SIG-M5 (cell line): ENCODE measurements at regions not wholly inside any gene's neighbourhood (a gene's known extent, or its start where the extent isn't known, plus 50 kb on each side); places are given as distances from the start of the nearest gene placed in this dataset.

ENCODE experiments used
- DNase-seq: peaks from one replicate; lab custom pipeline; 2025; lab: John Stamatoyannopoulos, UW

- DNase-seq: no peak
Measured at GRCh38 chr14:81837304-81837703, 303.7 kb upstream of the SEL1L start.

GRCh38 chr14:81839056-81839455, 305.4 kb upstream of the SEL1L start:
- no peak for DNase-seq

- no peak for DNase-seq
Measured at GRCh38 chr14:81841346-81841745, 307.7 kb upstream of the SEL1L start.

GRCh38 chr14:81849714-81850113, 316.1 kb upstream of the SEL1L start:
- DNase-seq: no peak

GRCh38 chr14:81855007-81855406, 321.4 kb upstream of the SEL1L start:
- no peak for DNase-seq

- DNase-seq: no peak
Measured at GRCh38 chr14:81859046-81859445, 325.4 kb upstream of the SEL1L start.

GRCh38 chr14:81868172-81868571, 334.5 kb upstream of the SEL1L start:
- no peak for DNase-seq

- DNase-seq: no peak
Measured at GRCh38 chr14:81871706-81872105, 338.1 kb upstream of the SEL1L start.

- no peak for DNase-seq
Measured at GRCh38 chr14:81884382-81884781, 350.7 kb upstream of the SEL1L start.

GRCh38 chr14:81886588-81886987, 352.9 kb upstream of the SEL1L start:
- DNase-seq: no peak

- no peak for DNase-seq
Measured at GRCh38 chr14:81889529-81889928, 355.9 kb upstream of the SEL1L start.

- DNase-seq: no peak
Measured at GRCh38 chr14:81890020-81890419, 356.4 kb upstream of the SEL1L start.

GRCh38 chr14:81903477-81903876, 369.8 kb upstream of the SEL1L start:
- DNase-seq: no peak

- no peak for DNase-seq
Measured at GRCh38 chr14:81927070-81927469, 393.4 kb upstream of the SEL1L start.

- DNase-seq: no peak
Measured at GRCh38 chr14:81931828-81932227, 398.2 kb upstream of the SEL1L start.

GRCh38 chr14:81936348-81936747, 402.7 kb upstream of the SEL1L start:
- no peak for DNase-seq

GRCh38 chr14:81936902-81937301, 403.2 kb upstream of the SEL1L start:
- DNase-seq: no peak

- DNase-seq: no peak
Measured at GRCh38 chr14:81938341-81938740, 404.7 kb upstream of the SEL1L start.

- DNase-seq: no peak
Measured at GRCh38 chr14:81940651-81941050, 407.0 kb upstream of the SEL1L start.

GRCh38 chr14:81942071-81942470, 408.4 kb upstream of the SEL1L start:
- DNase-seq: no peak

GRCh38 chr14:81946375-81946774, 412.7 kb upstream of the SEL1L start:
- DNase-seq: no peak

GRCh38 chr14:81946834-81947798, 413.5 kb upstream of the SEL1L start:
- DNase-seq: no peak

- no peak for DNase-seq
Measured at GRCh38 chr14:81952917-81953316, 419.3 kb upstream of the SEL1L start.

GRCh38 chr14:81953419-81953818, 419.8 kb upstream of the SEL1L start:
- no peak for DNase-seq
